GM03348 (cell line): ENCODE measurements at regions not wholly inside any gene's neighbourhood (a gene's known extent, or its start where the extent isn't known, plus 50 kb on each side); places are given as distances from the start of the nearest gene placed in this dataset.
"Not testable (repeated sequence)": the region's sequence is repeated elsewhere in the genome, so short reads cannot be mapped to it uniquely, and the experiment has no call there.

ENCODE experiments used
- DNase-seq: peaks from one replicate; pipeline ENCODE4 v3.0.0; 2012; ENCODE audit warnings: low spot score

- no peak for DNase-seq
Observed at GRCh38 chr3:176074096-176074495, 1123.2 kb downstream of the TBL1XR1 start.

GRCh38 chr3:176071943-176072342, 1125.3 kb downstream of the TBL1XR1 start:
- no peak for DNase-seq

GRCh38 chr3:176068750-176069149, 1128.5 kb downstream of the TBL1XR1 start:
- DNase-seq, result no peak

DNA sequence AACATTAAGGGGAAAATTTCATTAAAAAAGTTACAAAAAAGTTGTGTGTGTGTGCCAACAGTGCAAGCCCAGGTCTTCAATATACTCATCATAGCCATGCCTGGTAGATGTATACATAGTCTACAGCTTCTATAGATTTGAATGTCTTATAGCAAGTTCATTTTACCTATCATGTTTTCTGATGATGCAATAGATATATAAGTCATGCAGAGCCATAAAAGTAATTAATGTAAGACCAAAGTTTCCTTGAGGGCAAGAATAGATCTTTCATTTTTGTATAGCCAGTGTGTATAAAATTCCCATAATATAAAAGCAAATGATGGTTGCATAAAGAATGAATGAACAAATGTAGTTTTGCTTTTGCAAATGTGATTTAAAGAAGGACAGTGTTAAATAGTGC, 1138.4 kb downstream of the TBL1XR1 start:
- DNase-seq, result no peak

- no peak for DNase-seq
Observed at GRCh38 chr3:176055836-176056235, 1141.4 kb downstream of the TBL1XR1 start.

DNA sequence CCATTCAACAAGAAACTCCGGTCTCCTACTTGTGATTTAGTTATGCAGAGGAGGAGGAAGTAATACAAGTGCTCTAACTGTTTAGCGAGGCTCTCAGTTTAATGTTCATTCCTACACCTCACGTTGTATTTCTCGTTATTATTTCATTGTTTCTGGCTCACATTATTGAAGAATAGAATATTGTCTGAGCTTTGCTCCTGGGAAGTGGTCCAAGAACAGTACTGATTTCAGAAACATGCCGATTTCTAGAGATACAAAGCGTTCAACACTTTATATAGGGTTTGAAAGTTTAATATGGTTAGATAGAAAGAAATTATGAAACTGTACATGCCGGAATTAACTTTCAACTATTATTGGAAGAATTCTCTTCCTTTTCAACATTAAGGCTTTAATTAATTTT, 1145.5 kb downstream of the TBL1XR1 start:
- no peak for DNase-seq

DNA sequence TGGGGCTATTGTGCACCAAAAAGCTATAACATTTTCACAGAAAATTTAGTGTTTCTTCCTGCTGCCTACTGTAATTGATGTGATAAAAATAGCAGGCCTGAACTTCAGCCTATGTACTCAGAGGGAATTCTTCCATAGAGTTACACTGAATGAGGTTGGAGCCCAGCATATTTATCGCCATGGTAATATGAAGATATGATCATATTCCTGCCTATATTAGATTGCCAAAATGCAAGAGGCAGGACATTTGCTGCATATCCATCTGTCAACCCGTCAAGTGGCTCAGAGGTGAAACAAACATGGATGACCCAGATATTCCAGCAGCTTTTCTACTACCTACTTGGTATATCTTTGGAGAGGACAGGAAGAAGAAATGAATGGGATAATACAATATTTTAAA, 1150.6 kb downstream of the TBL1XR1 start:
- no peak for DNase-seq

DNA sequence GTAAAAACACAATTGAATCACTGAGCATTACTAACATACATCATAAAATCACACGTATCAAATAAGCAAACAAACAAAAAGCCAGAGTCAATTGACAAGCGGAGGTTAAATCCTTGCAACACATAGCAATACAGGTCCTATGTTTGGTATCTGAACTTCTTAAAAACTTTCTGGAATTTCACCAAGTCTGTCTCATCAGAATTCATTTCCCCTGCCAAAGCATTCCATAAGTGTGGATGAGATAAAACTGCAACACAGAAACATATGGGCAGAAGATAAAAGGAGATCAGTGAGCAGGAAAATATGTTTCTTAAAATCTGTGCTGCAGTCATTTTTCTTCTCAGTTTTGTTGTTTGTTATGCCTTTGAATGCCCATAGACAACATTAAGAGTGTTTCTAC, 1155.5 kb downstream of the TBL1XR1 start:
- DNase-seq, result peak; percentile 29

DNA sequence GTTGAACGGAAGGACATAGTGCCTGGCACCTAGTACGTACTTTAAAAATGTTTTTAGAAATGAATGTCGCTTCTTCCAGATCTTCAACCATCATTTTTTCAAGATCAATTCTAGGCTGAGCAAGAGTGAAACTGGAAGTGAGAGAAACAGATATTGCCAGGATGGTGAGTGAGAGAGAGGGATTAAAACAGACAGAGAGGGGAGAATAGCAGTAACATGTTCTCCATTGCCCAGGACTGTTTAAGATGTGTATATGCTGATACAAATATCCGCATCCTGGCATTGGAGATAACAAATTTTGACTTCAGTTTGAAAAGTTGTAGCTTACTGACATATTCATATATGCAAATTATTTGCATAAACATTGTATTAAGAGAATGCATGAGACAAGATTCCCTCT, 1156.1 kb downstream of the TBL1XR1 start:
- DNase-seq, result no peak

- no peak for DNase-seq
Observed at GRCh38 chr3:176037636-176038035, 1159.6 kb downstream of the TBL1XR1 start.

- no peak for DNase-seq
Observed at GRCh38 chr3:176032043-176032442, 1165.2 kb downstream of the TBL1XR1 start.

DNA sequence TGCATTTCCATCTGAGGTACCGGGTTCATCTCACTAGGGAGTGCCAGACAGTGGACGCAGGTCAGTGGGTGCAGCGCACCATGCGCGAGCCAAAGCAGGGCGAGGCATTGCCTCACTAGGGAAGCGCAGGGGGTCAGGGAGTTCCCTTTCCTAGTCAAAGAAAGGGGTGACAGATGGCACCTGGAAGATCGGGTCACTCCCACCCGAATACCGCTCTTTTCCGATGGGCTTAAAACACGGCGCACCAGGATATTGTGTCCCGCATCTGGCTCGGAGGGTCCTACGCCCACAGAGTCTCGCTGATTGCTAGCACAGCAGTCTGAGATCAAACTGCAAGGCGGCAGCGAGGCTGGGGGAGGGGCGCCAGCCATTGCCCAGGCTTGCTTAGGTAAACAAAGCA, 1157.1 kb downstream of the NAALADL2 start:
- not testable (repeated sequence) for DNase-seq

DNA sequence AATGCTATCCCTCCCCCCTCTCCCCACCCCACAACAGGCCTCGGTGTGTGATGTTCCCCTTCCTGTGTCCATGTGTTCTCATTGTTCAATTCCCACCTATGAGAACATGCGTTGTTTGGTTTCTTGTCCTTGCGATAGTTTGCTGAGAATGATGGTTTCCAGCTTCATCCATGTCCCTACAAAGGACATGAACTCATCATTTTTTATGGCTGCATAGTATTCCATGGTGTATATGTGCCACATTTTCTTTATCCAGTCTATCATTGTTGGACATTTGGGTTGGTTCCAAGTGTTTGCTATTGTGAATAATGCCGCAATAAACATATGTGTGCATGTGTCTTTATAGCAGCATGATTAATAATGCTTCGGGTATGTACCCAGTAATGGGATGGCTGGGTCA, 1156.1 kb downstream of the NAALADL2 start:
- not testable (repeated sequence) for DNase-seq

DNA sequence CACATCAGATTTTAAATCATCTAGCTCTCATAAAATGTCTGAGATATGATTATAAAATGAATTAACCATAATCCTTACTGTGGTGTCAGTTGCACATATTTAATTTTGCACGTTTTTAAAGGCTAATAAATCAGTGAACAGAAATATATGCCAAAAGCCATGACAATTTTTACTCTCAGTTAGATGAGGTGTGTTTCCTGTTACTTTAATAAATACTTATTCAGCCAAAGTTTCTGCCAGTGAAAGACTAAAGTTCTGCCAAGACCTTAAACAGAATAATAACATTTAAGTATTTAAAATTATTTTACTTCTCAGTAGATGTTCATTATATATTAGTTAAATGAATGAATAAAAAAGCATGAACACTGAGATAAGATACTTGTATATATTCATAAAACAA, 1150.1 kb downstream of the NAALADL2 start:
- DNase-seq, result no peak

GRCh38 chr3:176005564-176005963, 1146.4 kb downstream of the NAALADL2 start:
- no peak for DNase-seq

DNA sequence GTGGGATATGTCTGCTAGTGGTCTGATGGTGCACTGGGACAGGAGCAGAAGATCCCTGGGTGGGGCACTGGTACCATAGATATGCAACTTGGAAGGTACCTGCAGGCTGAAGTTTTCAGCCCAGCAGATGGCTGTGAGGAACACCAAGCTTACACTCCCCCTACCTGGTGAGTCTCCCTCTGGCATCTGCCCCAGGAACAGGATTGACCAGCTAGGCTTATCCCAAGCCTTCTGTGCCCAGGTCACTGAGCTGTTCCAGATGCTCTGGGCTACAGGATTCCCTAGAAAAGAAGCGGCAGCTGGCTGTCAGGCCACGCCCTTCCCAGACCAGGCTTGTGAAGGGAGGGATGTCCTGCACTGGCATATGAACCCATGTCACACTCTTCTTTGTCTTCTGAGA, 1130.0 kb downstream of the NAALADL2 start:
- no peak for DNase-seq

DNA sequence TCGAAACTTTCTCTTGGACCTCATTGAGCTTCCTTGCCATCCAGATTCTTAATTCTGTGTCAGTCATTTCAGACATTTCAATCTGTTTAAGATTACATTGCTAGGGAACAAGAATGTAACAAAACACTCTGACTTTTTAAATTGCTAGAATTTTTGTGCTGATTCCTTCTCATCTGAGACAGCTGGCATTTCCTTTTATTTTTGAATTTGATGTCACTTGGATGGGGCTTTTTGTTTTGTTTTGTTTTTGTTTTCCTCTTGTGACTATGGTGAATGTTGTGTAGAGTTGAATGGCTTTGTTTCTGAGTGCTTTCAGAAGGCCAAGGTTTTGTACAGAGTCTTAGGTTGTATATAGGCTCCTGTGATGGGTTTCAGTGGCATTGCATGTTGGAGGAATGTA, 1129.3 kb downstream of the NAALADL2 start:
- DNase-seq, result no peak

DNA sequence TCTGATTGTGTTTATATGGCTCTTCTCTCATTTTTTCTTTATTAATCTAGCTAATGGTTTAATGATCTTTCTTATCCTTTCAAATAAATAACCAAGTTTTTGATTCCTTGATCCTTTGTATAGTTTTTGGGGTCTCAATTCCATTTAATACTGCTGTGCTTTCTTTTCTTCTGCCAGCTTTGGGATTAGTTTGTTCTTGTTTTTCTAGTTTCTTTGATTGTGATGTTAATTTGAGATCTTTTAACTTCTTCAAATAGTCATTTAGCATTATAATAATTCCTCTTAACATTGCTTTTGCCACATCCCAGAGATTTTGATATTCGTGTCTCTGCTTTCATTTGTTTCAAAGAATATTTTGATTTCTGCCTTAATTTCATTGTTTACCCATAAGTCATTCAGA, 1126.6 kb downstream of the NAALADL2 start:
- DNase-seq, result no peak

GRCh38 chr3:175983379-175983778, 1124.2 kb downstream of the NAALADL2 start:
- DNase-seq, result no peak

DNA sequence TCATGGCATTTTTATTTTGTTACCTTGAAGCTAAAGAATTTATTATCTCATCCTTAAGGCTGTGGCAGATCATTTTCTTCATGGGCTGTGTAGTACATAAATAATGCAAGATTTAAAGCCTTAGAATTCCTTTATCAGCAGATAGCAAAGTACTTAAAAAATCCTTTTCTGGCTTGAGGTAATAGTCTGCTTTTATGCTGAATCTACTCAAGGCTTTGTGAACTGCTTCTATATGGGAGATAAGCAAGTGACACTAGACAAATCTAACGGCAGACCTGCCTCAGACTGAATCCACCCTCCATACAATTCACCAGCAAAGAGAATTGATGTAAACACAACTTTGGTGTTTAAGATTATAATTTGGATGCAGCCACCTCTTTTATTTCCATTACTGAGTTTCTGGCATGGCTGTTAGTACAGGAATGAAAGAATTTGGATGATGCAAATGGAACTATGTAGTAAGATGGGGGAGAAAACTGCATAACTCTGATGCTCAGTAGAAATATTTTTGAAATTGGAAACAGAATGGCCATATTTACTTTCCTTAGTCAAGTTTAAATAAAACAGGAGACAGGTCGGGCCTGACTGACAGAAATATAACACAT, 1121.5 kb downstream of the NAALADL2 start:
- peak; percentile 54 for DNase-seq

GRCh38 chr3:175977968-175978752, 1119.0 kb downstream of the NAALADL2 start:
- no peak for DNase-seq

GRCh38 chr3:175969456-175969855, 1110.3 kb downstream of the NAALADL2 start:
- DNase-seq, result no peak

GRCh38 chr3:175965036-175965435, 1105.9 kb downstream of the NAALADL2 start:
- DNase-seq, result no peak

DNA sequence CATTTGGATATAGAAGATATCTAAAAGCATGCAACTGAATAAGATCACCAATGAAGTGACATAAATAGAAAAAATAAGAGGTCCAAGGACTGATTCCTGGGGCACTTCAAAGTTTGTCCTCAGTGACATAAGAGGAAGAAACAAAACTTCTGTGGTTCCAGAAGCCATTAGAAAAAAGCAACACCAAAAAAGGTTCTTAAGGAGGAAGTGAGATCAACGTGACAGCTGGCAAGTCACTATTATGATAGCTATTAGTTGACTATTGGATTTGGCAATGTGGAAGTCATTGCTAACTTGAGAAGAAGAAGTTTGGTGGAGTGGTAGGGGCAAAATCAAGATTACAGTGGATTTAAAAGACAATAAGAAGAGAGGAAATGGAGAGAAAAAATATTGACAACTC, 1098.3 kb downstream of the NAALADL2 start:
- no peak for DNase-seq
